Activated gamma-delta T cell treated with Interleukin-2 at 50 U/mL for 16 hours (primary cell): ENCODE measurements at regions not wholly inside any gene's neighbourhood (a gene's known extent, or its start where the extent isn't known, plus 50 kb on each side); places are given as distances from the start of the nearest gene placed in this dataset.

Source experiments
- DNase-seq: peaks from one replicate; pipeline ENCODE4 v3.0.0-alpha.2; 2020

DNA sequence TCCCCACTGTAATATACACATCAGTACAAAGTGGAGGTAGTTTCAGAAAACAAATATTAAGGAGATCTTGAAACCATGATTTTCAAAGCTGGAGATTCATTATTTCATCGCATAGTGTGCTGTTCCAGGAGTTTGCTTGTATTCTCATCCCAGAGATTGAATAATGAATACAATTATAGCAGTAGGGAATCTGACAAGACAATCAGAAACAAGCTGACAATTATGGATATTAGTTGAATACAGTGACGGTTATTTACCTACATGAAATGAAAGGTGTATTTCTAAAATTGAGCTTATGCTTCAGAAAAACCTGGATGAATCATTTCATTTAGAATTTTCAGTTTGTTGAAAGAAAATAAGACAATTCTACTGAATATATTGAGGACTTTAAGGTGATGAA lies 2119.0 kb downstream of the MRPL39 start:
- DNase-seq, result no peak

DNA sequence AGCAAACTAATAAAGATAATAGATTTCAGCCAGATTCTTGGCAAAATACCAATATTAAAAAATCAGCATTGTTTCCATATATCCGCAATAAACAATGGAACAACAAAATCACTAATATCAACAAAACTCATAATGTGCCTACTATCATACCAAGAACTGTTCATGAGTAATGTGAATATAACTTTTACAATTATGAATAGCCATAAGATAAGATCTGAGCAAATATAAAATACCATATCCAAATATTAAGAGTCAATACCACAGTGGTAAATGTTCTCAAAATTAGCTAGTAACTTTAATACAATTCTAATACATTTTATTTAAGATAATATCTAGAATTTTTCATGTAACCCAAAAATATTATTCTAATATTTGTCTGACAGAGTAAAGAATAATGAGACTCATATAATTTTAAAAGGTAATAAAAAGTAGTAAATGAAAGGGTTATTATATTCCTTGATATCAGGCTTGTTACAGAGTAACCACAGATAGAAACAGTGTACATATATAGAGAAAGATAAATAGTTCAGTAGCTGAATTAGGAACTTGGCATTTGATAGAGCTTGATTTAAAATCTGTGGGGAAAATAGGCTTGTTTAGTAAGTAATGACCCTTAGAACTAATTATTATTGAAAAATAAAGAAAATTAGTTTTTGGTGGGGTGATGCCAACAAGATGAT lies 2126.6 kb downstream of the MRPL39 start:
- DNase-seq, result no peak

DNA sequence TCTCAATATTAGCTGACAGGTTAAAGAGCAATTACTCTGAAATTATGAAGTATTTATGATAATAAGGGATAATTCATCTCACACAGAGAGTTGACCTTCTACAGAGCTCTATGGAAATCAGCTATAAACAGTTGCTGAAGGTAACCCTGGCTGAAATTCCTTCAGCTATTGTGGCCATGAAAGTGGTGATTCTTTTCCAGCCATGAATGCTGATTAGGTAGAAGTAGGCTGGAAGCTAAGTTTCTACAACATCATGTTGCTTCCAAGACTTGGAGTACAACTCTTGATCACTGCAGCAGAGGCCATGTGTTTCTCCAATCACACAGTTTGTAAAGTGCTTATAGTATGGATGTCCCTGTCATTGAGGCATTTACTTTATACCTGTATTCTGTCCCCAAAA lies 2128.9 kb downstream of the MRPL39 start:
- DNase-seq, result no peak

DNA sequence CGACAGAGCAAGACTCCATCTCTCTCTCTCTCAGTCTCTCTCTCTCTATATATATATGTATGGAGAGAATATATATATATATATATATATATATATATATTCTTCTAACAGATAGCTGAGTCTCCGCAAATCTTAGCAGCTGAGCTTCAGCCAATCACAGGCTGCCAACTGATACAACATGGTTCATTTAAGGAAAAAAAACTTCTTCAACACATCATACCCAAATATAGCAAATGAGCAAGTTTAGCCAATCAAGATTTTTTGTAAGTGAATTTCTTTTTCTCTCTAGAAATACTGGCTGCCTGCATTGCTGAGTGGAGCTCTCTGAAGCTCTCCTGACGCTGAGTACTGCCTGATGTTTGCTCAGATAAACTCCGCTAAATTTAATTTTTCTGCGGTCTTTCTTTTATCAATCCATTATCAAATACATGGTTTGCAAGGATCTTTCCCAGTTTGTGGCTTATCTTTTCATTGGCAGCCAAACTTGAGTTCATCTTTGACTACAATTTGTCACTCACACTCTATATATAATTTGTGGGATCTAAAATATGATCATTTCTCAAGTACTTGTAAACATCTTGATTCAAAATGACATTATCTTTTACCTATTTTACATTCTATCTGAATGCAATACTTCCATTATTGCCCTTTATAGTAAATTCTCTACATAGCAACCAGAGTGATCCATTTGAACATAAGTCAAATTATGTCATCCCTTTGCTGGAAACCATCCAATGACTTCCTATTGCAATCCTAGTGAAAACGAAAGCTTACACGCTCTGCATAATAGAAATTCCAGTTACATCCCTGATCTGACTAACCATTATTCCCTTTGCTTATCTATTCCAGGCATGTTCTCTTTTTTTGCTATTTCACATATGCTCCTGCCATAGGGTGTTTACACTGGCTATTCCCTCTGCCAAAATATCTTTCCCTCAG lies 2131.7 kb downstream of the MRPL39 start:
- no peak for DNase-seq

DNA sequence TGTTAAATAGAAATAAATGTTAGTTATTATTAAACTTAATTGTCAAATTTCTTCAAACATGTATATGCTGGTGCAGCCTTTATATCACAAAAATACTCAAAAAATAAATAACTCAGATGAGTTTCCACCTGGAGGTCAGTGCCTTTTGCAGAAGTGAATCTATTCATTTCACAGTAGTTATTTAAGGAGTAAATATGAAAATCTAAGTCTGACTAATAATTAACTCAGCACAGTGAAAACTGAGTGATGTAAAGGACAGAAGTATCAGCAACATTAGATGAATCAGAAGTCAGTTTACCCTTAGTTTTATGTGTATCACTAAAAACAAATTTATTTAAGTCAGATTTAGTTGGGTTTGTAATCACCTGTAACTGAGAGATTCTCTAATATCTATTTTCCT lies 2135.4 kb downstream of the MRPL39 start:
- no peak for DNase-seq

DNA sequence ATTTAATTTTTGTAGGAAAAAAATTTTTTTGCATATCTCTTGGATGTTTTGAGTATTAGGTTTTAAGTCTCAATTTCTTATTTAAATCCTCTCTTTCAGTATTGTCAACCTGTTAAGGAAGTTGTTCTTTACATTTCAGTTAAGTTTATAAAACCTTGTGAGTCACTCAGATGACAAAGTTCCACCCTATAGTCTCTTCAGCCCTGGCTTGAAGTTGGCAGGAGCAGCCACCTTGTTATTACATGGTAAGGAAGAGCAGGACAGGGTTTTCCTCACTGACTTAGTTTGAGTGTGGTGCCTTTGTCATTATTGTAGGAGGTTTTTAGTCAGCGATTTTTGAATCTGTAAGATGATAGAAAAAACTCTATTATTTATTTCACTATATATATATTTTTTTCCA lies 2143.9 kb downstream of the MRPL39 start:
- no peak for DNase-seq

DNA sequence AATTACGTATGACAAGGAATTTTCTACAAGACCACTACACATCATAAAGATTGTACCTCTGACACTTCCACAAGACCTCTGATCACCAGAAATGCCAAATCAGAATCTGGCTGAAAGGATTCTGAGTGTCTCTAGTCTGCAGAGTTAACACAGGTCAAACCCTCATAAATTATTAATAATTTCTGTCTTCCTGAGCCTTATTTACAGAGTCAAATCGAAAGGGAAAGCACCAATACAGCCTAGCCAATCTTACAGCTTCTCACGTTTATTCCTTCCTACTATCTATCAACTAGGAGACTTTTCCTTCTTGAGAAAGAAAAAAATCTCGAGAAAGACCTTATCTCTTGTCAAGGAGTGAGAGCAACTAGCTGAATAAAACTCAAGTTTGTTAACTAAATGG lies 2151.6 kb downstream of the MRPL39 start:
- DNase-seq, result no peak

DNA sequence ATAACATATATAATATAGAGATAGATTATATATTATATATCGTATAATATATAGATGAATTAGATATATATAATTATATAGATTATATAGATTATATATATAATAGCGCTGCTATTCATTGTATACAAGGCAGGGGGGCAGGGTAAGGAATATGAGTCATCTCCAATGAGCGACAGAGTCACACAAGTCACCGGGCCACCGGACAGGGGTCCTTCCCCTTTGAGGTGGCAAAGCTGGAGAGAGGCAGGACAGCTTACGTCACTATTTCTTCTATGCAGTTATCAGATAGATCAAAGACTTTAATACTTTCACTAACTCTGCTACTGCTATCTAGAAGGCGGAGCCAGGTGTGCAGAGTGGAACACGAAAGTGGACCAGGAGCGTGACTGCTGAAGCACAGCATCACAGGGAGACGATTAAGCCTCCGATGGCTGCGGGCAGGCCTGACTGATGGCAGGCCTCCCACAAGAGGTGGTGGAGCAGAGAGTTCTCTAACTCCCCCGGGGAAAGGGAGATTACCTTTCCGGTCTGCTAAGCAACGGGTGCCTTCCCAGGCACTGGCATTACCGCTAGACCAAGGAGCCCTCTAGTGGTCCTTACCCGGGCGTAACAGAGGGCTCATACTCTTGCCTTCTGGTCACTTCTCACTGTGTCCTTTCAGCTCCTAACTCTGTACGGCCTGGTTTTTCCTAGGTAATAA lies 2154.7 kb downstream of the MRPL39 start:
- no peak for DNase-seq

DNA sequence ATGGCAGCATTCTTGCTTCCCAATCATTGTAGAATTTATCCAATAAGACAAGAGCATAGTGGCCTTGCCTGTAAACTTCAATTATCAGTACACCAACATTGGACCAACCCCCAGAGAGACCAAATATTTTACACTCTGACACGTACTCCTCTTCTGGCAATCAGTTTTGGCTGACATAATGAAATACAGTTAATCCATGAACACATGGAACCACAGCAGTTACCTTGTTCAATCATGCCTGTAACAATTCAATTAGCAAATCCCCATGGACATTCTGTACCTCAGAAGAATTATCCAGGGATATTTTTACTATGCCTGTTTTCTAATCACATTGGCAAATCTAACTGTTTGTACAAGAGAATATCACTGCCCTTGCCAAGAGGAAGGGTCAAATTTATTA lies 2162.0 kb downstream of the MRPL39 start:
- DNase-seq, result no peak

DNA sequence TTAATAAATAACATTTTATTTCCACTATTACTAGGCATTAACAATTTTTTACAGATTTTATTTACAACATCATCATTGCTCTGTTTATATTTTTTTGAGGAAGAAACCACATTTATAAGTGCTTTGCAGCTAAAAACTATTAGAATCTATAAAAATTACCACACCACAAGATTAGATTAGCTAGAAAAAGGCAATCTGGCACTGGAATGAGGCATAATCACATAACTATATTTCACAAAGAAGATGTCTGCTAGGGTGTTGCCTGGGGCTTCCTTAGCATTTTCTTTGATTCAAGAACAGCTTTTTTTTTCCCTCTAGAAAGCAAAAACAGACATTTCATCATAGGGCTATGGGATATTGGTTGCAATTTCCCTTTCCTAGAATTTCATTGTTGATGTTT lies 2169.2 kb downstream of the MRPL39 start:
- no peak for DNase-seq

DNA sequence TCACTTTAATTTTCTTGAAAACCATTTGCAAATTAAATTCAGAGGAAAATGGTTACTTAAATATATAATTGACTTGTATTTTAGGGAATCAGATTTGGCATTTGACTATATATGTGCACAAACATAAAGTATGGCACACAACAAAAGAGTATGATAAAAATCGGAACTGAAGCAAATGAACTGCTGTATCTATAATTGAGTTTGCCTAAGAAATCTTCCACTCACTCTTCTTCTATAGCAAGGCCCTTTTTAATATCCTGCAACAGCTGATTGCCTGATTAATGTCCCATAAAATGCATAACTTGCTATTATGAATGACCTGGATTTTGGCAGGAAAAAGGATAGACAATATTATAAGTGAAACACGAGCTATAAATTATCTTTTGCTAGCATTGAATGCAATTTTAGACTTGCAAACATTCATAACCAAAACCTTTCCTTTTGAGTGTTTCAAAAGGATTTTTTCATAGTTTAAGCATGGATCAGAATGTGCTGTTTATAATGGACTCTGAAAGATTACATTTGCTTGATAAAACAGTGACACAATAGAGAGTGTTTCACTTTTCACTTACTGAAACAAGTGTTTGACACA lies 2204.3 kb downstream of the MRPL39 start:
- DNase-seq, result no peak

DNA sequence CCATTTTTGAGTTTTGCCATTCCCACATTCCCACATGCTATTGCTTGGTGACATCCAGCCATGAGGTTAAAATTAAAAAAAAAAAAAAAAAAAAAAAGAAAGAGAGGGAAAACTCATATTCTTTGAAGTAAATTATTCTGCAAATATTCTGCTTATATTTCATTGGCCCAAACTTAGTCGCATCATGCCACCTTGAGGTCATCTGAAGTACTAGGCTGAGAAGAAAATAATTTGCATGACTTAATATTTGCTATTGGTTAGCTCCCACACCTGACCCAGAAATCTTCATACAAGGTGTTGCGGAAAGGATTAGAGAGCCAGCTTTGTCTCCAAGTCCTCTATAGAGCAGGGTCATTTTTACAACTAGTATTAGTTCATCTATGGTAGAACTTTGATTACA lies 2206.0 kb downstream of the MRPL39 start:
- DNase-seq, result no peak

DNA sequence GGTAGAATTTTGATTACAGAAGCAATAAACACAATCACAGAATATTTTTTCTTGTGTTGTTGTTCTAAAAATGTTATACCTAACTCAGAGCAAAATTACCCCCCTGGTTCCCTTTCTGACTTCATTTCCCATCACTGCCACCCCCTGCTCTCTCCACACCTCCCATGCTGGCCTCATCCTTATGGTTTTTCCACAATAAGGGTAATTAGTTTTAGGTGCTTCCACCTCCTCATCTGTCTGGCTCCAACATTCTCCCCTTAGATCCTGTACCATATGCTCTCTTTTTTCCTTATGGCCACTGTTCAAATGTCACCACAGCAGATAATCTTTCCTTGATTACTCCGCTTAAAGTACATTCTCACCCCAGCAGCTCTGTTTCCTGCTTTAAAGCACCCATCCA lies 2208.6 kb downstream of the MRPL39 start:
- DNase-seq, result no peak

DNA sequence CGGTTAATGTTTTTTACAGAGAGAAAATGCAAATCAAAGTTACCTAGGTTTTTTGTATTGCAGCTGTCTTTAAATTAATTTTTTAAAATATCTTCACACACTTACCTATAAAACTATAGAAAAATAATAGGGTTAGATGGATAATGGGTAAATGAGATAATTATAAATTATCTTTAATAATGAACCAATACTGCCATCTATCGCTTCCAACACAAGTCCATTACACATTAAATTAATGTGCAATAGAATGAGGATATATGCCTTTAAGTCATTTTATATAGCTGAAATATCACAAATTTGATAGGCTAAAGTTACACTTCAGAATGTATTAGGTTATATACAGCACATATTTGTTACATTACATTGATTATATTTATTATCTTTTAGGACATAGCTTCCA lies 2212.8 kb downstream of the MRPL39 start:
- DNase-seq, result no peak

DNA sequence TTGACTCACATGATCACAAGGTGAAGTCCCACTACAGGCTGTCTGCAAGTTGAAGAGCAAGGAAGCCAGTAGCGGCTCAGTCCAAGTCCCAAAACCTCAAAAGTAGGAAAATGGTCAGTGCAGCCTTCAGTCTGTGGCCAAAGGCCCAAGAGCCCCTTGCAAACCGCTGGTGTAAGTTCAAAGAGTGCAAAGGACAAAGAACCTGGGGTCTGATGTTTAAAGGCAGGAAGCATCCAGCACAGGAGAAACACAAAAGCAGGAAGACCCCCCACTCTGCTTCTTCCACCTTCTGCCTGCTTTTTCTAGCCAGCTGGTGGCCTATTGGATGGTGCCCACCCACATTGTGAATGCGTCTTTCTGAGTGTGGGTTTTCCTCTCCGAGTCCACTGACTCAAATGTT lies 2222.6 kb downstream of the MRPL39 start:
- no peak for DNase-seq

DNA sequence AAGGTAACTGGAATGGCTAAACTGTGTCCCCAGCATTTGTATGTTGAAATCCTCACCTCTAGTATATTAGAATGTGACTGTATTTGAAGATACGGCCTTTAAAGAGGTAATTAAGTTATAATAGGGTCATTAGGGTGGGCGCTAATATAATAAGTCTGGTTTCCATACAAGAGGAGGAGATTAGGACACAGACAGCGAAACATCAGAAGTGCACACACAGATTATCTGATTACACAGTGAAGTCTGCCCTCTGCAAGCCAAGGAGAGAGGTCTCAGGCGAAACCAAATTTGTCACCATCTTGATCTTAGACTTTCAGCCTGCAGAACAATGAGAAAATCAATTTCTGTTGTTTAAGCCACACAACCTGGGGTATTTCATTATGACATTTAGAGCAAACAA lies 2233.1 kb downstream of the MRPL39 start:
- no peak for DNase-seq

DNA sequence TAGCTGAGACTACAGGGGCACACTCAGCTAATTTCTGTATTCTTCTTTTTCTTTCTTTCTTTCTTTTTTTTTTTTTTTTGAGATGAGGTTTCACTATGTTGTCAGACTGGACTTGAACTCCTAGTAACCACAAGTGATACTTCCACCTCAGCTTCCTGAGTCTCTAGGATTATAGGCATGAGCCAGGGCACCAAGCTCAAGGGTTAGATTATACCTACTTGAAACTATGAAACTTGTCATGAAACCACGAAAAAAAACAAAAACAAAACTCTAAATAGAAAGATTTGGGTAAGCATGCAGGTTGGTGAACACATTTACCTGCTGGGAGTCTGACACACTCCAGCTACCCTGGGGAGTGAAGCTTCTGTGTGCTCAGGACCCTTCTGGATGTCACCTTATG lies 2250.4 kb downstream of the MRPL39 start:
- DNase-seq, result no peak

DNA sequence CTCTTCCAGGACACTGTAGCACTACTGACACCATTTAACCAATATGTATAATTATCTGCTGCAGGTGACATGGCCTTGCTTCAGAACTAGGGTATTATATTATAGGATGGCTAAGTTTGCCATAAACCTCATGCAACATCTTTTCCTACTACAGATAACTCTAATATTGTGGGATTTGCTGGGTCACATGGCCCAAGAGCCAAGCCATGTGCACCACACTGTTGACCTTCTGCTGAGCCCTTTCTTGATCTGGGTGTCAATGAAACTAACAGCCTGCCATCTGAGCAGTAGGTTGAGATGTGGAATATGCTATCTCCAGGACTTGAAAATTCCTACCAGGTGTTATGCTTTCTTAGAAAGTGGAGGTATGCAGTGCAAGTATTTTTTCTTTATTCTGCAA lies 2291.1 kb downstream of the MRPL39 start:
- DNase-seq, result no peak

DNA sequence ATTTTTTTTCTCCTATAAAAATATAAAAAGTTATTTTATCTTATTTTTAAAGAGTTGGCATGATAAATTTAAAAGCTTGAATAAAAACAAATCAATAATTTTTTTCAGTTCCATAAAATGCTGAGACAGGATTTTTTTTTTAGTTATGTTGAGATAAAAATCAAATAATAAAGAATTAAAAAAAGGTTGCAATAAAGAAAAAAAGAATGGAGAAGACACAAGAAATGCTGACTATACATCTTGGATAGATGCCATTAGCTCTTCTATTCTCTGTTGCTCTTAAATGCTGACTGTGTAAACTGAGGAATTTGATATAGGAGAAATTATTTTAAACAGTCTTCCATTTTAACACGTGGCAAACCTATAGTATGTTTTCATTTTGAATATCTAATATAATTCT lies 2298.5 kb downstream of the MRPL39 start:
- no peak for DNase-seq

DNA sequence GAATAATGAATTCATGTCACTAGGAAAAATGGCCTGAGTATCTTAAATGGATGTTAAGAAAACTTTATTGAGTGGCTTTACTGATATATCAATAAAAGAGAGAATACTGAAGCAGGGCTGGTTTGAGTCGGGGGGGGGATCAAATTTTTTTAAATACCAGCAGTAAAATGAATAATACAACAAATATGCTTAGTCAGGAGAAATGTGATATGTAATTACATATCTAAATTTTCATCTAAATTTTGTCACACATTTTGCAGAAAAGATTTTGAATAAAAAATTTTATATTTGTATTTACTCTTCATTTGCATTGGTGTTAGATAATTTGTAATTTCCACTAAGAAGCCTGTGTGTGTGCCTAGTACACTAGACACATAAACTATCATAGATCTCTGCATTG lies 2300.2 kb downstream of the MRPL39 start:
- no peak for DNase-seq

DNA sequence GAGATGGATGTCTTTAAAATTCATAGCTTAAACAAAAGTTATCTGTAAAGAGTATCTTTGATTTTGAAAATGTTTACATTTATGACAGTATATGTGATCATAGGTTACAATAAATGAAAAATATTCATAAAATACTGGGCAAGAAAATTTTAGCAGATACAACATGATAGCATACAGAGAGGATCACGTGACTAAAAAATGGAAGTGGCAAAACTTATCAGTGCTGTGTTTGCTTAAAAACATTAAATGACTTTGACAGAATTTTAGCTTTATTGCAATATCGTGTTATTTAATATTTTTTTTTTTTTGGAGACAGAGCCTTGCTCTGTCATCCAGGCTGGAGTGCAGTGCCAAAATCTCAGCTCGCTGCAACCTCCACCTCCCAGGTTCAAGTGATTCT lies 2294.1 kb downstream of the NCAM2 start:
- DNase-seq, result no peak

DNA sequence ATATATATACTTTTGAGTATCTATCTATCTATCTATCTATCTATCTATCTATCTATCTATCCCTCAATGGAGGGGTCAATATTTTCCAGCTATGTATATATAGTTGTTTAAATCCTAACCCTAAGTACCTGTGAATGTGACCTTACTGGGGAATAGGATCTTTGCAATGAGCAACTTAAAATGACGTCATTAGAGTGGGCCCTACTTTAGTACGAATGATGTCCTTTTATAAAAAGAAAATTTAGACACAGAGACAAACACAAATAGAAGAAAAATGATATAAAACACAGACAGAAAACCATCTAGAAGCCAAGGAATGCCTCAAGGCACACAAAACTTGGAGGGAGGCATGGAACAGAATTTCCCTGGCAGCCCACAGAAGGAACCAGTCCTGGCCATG lies 2283.7 kb downstream of the NCAM2 start:
- DNase-seq, result no peak

DNA sequence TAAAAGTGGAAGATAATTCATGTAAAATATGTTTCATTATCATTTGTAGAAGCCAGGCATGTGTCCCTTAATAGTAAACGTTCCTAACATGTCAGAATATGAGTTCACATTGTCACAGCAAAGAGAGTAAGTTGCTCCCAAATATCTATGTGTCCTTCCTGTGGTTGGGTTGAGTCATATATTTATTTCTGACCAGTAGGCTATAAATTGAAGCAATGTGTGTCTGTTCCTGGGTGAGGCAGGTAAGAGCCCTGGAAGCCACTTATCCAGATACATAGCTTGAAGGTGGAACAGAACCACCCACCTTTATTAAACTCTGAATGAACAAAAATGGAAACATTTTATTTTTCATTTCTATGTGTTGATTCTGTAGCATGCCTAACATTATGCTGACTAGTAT lies 2251.6 kb downstream of the NCAM2 start:
- no peak for DNase-seq

DNA sequence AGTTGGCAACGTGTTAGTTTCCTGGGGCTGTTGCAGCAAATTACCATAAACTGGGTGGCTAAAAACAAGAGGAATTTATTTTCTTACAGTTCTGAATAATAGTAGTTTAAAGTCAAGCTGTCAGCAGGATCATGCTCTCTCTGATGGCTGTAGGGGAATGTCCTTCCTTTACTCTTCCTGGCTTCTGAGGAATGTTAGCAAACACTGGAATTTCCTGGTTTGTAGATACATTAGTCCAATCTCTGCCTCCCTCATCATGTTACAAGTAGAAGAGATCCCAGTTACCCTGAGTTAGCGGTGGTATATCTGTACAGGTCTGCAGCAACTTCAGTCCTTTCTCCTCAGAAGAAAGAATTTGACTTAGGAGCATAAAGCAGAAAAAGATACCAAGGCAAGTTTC lies 2249.1 kb downstream of the NCAM2 start:
- no peak for DNase-seq
